ENCODE measurements at regions not wholly inside any gene's neighbourhood (a gene's known extent, or its start where the extent isn't known, plus 50 kb on each side); places are given as distances from the start of the nearest gene placed in this dataset.

DNA sequence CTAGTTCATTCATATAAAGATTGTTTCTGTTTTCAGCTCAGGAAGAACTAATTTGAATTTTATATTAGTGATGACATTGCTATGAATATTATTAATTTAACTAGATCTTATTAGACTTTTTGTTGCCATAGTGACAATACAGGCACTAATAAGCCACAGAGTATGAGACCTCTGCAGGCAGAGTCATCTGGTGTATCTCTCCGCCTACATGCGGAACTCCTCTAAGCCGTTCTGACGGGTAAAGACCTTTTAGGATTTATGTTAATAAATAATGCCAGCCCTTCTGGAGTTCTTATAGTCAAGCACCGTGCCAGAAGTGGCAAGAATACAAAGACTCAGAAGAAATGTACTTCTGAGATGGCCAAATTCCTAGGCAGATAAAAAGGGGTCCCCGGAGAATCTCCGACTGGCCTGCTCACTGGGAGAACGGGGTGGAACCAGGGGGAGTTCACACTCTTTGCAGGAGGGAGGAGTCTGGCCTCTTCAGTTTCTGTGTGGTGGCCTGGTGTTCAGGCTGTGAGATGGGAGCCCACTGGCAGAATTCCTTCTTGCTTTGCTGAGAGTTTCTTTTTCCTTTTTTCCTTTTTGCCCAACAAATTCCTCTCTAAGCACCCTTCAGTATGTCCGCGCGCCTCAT, 85.1 kb upstream of the IL12B start:
- TF ChIP-seq SIN3A (IDR thresholded peaks at IDR 0.05; ENCODE audit: borderline replicate concordance, insufficient read depth, low read length) (no peak), REST (IDR thresholded peaks at IDR 0.05; ENCODE audit: insufficient read depth in 1 of 2, low read depth in 2 of 2, low read length in 2 of 2) (no peak), POLR2AphosphoS5 (IDR thresholded peaks at IDR 0.05; ENCODE audit: low read depth, low read length) (no peak), TAF1 (IDR thresholded peaks at IDR 0.05; ENCODE audit: borderline replicate concordance, insufficient read depth, low read length) (no peak), FOXP2 (optimal IDR thresholded peaks at IDR 0.05; ENCODE audit: borderline replicate concordance, extremely low read depth, extremely low read length, insufficient read depth) (no peak)

GRCh38 chr5:159416438-159416837, 86.2 kb upstream of the IL12B start:
- TF ChIP-seq FOXP2 (optimal IDR thresholded peaks at IDR 0.05; ENCODE audit: borderline replicate concordance, extremely low read depth, extremely low read length, insufficient read depth) (no peak), TAF1 (IDR thresholded peaks at IDR 0.05; ENCODE audit: borderline replicate concordance, insufficient read depth, low read length) (no peak), REST (IDR thresholded peaks at IDR 0.05; ENCODE audit: insufficient read depth in 1 of 2, low read depth in 2 of 2, low read length in 2 of 2) (no peak), POLR2AphosphoS5 (IDR thresholded peaks at IDR 0.05; ENCODE audit: low read depth, low read length) (no peak), SIN3A (IDR thresholded peaks at IDR 0.05; ENCODE audit: borderline replicate concordance, insufficient read depth, low read length) (no peak)

DNA sequence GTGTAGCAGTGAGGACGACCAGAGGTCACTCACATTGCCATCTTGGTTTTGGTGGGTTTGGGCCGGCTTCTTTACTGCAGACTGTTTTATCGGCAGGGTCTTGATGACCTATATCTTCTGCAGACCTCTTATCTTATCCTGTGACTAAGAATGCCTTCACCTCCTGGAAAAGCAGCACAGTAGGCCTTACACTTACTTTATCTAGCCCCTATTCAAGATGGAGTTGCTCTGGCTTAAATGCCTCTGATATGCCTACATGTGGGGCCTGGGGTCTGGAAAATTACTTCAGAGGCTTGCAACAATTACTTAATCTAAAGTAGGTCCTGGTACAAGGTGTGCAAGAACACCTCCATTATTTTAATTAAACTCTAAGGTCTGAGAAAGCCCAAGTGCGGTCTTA, 86.9 kb upstream of the IL12B start:
- TF ChIP-seq POLR2AphosphoS5 (IDR thresholded peaks at IDR 0.05; ENCODE audit: low read depth, low read length) (no peak), REST (IDR thresholded peaks at IDR 0.05; ENCODE audit: insufficient read depth in 1 of 2, low read depth in 2 of 2, low read length in 2 of 2) (no peak), FOXP2 (optimal IDR thresholded peaks at IDR 0.05; ENCODE audit: borderline replicate concordance, extremely low read depth, extremely low read length, insufficient read depth) (no peak), SIN3A (IDR thresholded peaks at IDR 0.05; ENCODE audit: borderline replicate concordance, insufficient read depth, low read length) (no peak), TAF1 (IDR thresholded peaks at IDR 0.05; ENCODE audit: borderline replicate concordance, insufficient read depth, low read length) (no peak)

DNA sequence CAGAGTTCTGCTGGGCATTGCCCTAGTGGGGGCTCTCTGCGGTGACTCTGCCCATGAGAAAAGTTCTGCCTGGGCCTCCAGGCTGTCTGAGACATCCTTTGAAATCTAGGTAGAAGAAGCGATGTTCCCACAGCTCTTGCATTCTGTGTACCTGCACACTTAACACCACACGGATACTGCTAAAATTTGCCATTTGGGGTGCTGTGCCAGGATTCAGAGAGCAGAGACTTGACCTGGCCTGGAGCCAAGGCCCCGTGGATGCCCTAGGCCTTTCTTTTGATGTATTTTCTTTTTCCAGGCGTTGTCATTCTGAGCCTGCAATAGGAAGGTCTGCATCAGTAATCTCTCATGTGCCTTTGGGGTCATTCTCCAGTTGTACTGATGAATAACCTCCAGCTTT, 89.3 kb upstream of the IL12B start:
- TF ChIP-seq FOXP2 (optimal IDR thresholded peaks at IDR 0.05; ENCODE audit: borderline replicate concordance, extremely low read depth, extremely low read length, insufficient read depth) (no peak), REST (IDR thresholded peaks at IDR 0.05; ENCODE audit: insufficient read depth in 1 of 2, low read depth in 2 of 2, low read length in 2 of 2) (no peak), POLR2AphosphoS5 (IDR thresholded peaks at IDR 0.05; ENCODE audit: low read depth, low read length) (no peak), TAF1 (IDR thresholded peaks at IDR 0.05; ENCODE audit: borderline replicate concordance, insufficient read depth, low read length) (no peak), SIN3A (IDR thresholded peaks at IDR 0.05; ENCODE audit: borderline replicate concordance, insufficient read depth, low read length) (no peak)
